Endodermal cell (in vitro differentiated cells): ENCODE measurements at regions not wholly inside any gene's neighbourhood (a gene's known extent, or its start where the extent isn't known, plus 50 kb on each side); places are given as distances from the start of the nearest gene placed in this dataset.

Experiments used
- DNase-seq: peaks from one replicate; pipeline ENCODE4 v3.0.0-alpha.2; 2017
- H3K27ac ChIP-seq: 2 replicates; pipeline ENCODE4 v1.5.1; 2013; ENCODE audit warnings: mild to moderate bottlenecking, low read depth, low read length, moderate library complexity
- H3K27me3 ChIP-seq: 2 replicates; pipeline ENCODE4 v1.6.1; 2013; ENCODE audit warnings: mild to moderate bottlenecking, low read length, moderate library complexity; ENCODE audit not compliant: insufficient read depth, control insufficient read depth, poor library complexity, severe bottlenecking
- H3K36me3 ChIP-seq: 2 replicates; pipeline ENCODE4 v1.7.0; 2013; ENCODE audit warnings: mild to moderate bottlenecking, low read length, moderate library complexity; ENCODE audit not compliant: control insufficient read depth, insufficient read depth
- H3K4me1 ChIP-seq: one replicate; pipeline ENCODE4 v1.7.0; 2013; ENCODE audit warnings: low read length; ENCODE audit not compliant: control insufficient read depth, insufficient read depth
- H3K4me3 ChIP-seq: 2 replicates; pipeline ENCODE4 v1.5.1; 2013; ENCODE audit warnings: mild to moderate bottlenecking, low read length, moderate library complexity
- H3K9ac ChIP-seq: 2 replicates; pipeline ENCODE4 v1.6.1; 2013; ENCODE audit warnings: mild to moderate bottlenecking, low read length, moderate library complexity; ENCODE audit not compliant: poor library complexity, severe bottlenecking; ENCODE audit errors: extremely low read depth
- H3K9me3 ChIP-seq: 2 replicates; pipeline ENCODE4 v1.6.1; 2013; ENCODE audit warnings: mild to moderate bottlenecking, low read length, moderate library complexity; ENCODE audit not compliant: control insufficient read depth
- H3K27ac Mint-ChIP-seq: 2 replicates; pipeline ENCODE4 v1.8.0; 2020; ENCODE audit warnings: mixed read lengths
- H3K27me3 Mint-ChIP-seq: 2 replicates; pipeline ENCODE4 v1.8.0; 2021; ENCODE audit warnings: mild to moderate bottlenecking, mixed read lengths; ENCODE audit not compliant: insufficient read depth
- H3K36me3 Mint-ChIP-seq: 2 replicates; pipeline ENCODE4 v1.8.0; 2020; ENCODE audit warnings: low read depth, mixed read lengths
- H3K4me1 Mint-ChIP-seq: 2 replicates; pipeline ENCODE4 v1.8.0; 2020; ENCODE audit warnings: mixed read lengths
- H3K4me3 Mint-ChIP-seq: 2 replicates; pipeline ENCODE4 v1.8.0; 2020; ENCODE audit warnings: mild to moderate bottlenecking, moderate library complexity, mixed read lengths
- H3K9me3 Mint-ChIP-seq: 2 replicates; pipeline ENCODE4 v1.8.0; 2020; ENCODE audit warnings: mild to moderate bottlenecking, mixed read lengths
- WGBS, 2 experiments: methylation state at CpG; one replicate each; pipeline versions ENCODE4 v1.1.5 to v1.1.7; 2013; ENCODE audit warnings: missing lambda C conversion rate in 2 of 2, mixed read lengths in 1 of 2; ENCODE audit not compliant: insufficient coverage in 1 of 2, insufficient read length in 1 of 2; 5-methylcytosine and 5-hydroxymethylcytosine counted together
- TF ChIP-seq, protein P1 (sequence below): fragments of 200-600 bp; sonication (generic); conservative IDR thresholded peaks from 2 replicates; pipeline ENCODE4 v1.5.0; 2021; ENCODE audit warnings: antibody characterized with exemption, mild to moderate bottlenecking

DNA sequence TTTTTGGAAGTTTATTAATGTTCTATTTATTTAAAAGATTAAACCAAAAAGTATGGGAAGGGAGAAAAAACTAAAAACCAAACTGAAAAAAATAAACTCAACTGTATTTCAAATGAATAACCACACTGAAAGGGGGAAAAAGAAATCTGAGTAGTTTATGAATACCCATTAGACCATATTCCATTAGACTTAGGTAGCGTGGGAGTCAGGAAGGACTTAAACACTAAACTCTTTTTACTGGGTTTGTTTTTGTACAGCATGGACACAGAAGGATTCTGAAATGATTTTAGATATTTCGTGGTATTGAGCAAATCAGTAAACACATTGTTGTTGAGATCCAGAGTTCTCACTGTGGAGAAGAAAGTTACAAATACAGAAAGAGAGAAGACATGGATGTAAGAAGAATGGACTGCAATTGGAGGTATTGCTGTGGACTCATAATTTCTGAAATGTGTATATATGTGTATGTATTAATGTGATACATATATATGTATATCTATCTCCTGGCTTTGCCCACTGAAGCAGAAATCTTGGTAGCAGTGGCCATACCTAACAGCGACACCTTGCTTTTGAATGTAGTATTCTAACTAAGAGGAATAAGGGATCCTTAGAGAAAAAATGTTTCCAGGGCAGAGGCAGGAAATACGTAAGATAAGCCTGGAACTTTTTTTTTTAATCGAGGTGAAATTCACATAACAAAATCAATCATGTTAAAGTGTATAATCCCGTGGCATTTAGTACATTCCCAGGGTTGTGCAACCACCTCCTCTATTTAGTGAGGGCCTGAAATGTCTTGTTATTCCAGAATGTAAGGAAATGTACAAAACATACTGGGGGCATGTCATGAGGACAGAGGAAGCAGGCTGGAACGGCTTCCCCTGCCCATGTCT, 228.8 kb downstream of the SMARCA2 start:
- no peak overlapping the region for H3K27ac ChIP-seq
- peaks cover 42% of the 10 kb centered on the region for H3K36me3 Mint-ChIP-seq
- peaks cover 30% of the 10 kb centered on the region for H3K36me3 ChIP-seq
- 76 to 80% methylated on average over 5 to 7 of the region's 7 CpGs for WGBS, 2 experiments
- H3K27me3 ChIP-seq = no peaks in the 10 kb centered on the region
- no peak overlapping the region for H3K4me3 ChIP-seq
- TF ChIP-seq, protein P1, sequence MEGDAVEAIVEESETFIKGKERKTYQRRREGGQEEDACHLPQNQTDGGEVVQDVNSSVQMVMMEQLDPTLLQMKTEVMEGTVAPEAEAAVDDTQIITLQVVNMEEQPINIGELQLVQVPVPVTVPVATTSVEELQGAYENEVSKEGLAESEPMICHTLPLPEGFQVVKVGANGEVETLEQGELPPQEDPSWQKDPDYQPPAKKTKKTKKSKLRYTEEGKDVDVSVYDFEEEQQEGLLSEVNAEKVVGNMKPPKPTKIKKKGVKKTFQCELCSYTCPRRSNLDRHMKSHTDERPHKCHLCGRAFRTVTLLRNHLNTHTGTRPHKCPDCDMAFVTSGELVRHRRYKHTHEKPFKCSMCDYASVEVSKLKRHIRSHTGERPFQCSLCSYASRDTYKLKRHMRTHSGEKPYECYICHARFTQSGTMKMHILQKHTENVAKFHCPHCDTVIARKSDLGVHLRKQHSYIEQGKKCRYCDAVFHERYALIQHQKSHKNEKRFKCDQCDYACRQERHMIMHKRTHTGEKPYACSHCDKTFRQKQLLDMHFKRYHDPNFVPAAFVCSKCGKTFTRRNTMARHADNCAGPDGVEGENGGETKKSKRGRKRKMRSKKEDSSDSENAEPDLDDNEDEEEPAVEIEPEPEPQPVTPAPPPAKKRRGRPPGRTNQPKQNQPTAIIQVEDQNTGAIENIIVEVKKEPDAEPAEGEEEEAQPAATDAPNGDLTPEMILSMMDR = peak; percentile 49
- no peak overlapping the region for H3K27ac Mint-ChIP-seq
- peaks cover 3% of the 10 kb centered on the region for H3K4me1 ChIP-seq
- H3K4me3 Mint-ChIP-seq = no peak overlapping the region
- H3K27me3 Mint-ChIP-seq = no peaks in the 10 kb centered on the region
- H3K4me1 Mint-ChIP-seq = peaks cover 31% of the 10 kb centered on the region
- peaks cover 6% of the 10 kb centered on the region for H3K9me3 Mint-ChIP-seq
- no peak overlapping the region for H3K9ac ChIP-seq
- no peak for DNase-seq
- H3K9me3 ChIP-seq = peaks cover 35% of the 10 kb centered on the region

DNA sequence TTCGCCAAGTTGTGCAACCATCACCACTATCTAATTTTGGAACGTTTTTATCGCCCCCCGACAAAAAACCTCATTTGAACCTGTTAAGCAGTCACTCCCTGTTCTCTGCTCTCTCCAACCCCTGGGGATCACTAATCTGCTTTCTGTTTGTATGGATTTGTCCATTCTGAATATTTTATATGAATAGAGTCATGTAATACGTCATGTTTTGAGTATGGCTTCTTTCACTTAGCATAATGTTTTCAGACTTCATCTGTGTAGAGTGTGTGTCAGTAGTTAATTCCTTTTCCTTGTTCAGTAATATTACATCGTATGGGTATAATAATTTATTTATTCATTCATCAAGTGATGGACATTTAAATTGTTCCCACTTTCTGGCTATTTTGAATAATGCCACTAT, 232.2 kb downstream of the SMARCA2 start:
- Histone ChIP-seq H3K36me3 (peaks cover 39% of the 10 kb centered on the region), H3K4me1 (peaks cover 3% of the 10 kb centered on the region), H3K9ac (no peak overlapping the region), H3K9me3 (peaks cover 52% of the 10 kb centered on the region), H3K4me3 (no peak overlapping the region), H3K27me3 (no peaks in the 10 kb centered on the region), H3K27ac (no peak overlapping the region)
- Mint-ChIP-seq H3K27ac (no peak overlapping the region), H3K9me3 (peaks cover 16% of the 10 kb centered on the region), H3K4me1 (peaks cover 21% of the 10 kb centered on the region), H3K27me3 (no peaks in the 10 kb centered on the region), H3K36me3 (peaks cover 61% of the 10 kb centered on the region), H3K4me3 (no peak overlapping the region)
- DNase-seq = no peak
- WGBS, 2 experiments = 90 to 97% methylated on average over 2 to 5 of the region's 6 CpGs
- TF ChIP-seq, protein P1 = no peak

DNA sequence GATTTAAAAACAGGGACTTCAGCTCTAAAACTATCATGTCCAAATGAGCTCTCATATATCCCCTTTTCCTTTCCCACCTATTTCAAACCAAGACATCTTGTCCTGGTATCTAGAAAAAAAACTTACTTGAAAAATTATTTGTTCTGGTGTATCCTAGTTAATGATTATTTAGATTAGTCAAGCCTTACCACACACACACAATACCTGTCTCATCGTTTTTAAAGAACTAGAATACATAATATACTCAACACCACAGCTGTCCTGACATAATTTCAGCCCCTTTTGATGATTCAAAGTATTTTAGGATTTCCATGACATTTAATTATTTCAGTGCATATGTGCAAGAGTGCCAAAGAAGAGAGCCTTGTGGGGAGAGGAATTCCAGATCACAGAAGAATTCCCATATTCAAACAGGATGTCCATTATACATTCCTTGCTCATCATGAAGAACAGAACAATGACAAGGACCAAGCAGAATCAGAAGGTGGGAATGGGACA, 233.7 kb downstream of the SMARCA2 start:
- Mint-ChIP-seq H3K4me1 (peaks cover 7% of the 10 kb centered on the region), H3K9me3 (peaks cover 29% of the 10 kb centered on the region), H3K4me3 (no peak overlapping the region), H3K36me3 (peaks cover 76% of the 10 kb centered on the region), H3K27me3 (no peaks in the 10 kb centered on the region), H3K27ac (no peak overlapping the region)
- Histone ChIP-seq H3K9me3 (peaks cover 64% of the 10 kb centered on the region), H3K9ac (no peak overlapping the region), H3K27me3 (no peaks in the 10 kb centered on the region), H3K27ac (no peak overlapping the region), H3K4me3 (no peak overlapping the region), H3K4me1 (no peaks in the 10 kb centered on the region), H3K36me3 (peaks cover 44% of the 10 kb centered on the region)
- TF ChIP-seq, protein P1 = no peak
- 89% methylated on average over 1 of the region's 1 CpG; no CpG with 5 or more reads in 1 of the 2 experiments for WGBS, 2 experiments
- no peak for DNase-seq
